DND-41 (cell line): ENCODE measurements at regions not wholly inside any gene's neighbourhood (a gene's known extent, or its start where the extent isn't known, plus 50 kb on each side); places are given as distances from the start of the nearest gene placed in this dataset.
A peak's percentile ranks its signal among the peaks of the same experiment; 100 is the strongest.
"Not testable (repeated sequence)": the region's sequence is repeated elsewhere in the genome, so short reads cannot be mapped to it uniquely, and the experiment has no call there.

ENCODE experiments used
- ATAC-seq: fragments of 200-7000 bp; cut with Tn5 transposase; 3 replicates; pipeline ENCODE4 v1.9.1; 2021; ENCODE audit warnings: low read depth; ENCODE audit not compliant: insufficient read depth
- DNase-seq: peaks from one replicate; pipeline ENCODE4 v3.0.0-alpha.2; 2020
- H2AFZ ChIP-seq: 2 replicates; pipeline ENCODE4 v1.6.0; 2012; ENCODE audit warnings: low read depth, low read length
- H3K27ac ChIP-seq: 2 replicates; pipeline ENCODE4 v1.5.1; 2012; ENCODE audit warnings: low read length, inconsistent platforms
- H3K27me3 ChIP-seq: fragments of 200-600 bp; sonication (generic); 2 replicates; pipeline ENCODE4 v1.6.0; 2012; ENCODE audit warnings: low read length, mild to moderate bottlenecking, inconsistent platforms; ENCODE audit not compliant: insufficient read depth, poor library complexity
- H3K36me3 ChIP-seq: 2 replicates; pipeline ENCODE4 v1.5.1; 2012; ENCODE audit warnings: low read length, inconsistent platforms; ENCODE audit not compliant: insufficient read depth
- H3K4me1 ChIP-seq: 2 replicates; pipeline ENCODE4 v1.5.1; 2012; ENCODE audit warnings: mild to moderate bottlenecking, low read length; ENCODE audit not compliant: insufficient read depth
- H3K4me2 ChIP-seq: 2 replicates; pipeline ENCODE4 v1.6.0; 2012; ENCODE audit warnings: mild to moderate bottlenecking, moderate library complexity, low read length, inconsistent platforms; ENCODE audit not compliant: insufficient read depth
- H3K4me3 ChIP-seq, 2 experiments: fragments of 200-600 bp in 1 of 2; shearing (Covaris generic) in 1 of 2; 2 replicates each; pipeline ENCODE4 v1.5.1; 2012 to 2016; ENCODE audit warnings: inconsistent platforms in 2 of 2, low read length in 2 of 2, mild to moderate bottlenecking in 2 of 2, low read depth in 1 of 2, moderate library complexity in 1 of 2
- H3K79me2 ChIP-seq: 2 replicates; pipeline ENCODE4 v1.6.0; 2012; ENCODE audit warnings: low read length, inconsistent platforms; ENCODE audit not compliant: insufficient read depth
- H3K9ac ChIP-seq: 2 replicates; pipeline ENCODE4 v1.6.0; 2012; ENCODE audit warnings: low read depth, mild to moderate bottlenecking, inconsistent platforms, low read length, moderate library complexity
- H3K9me3 ChIP-seq: 2 replicates; pipeline ENCODE4 v1.5.1; 2012; ENCODE audit warnings: low read length, moderate library complexity, mild to moderate bottlenecking, inconsistent platforms; ENCODE audit not compliant: insufficient read depth, severe bottlenecking
- H4K20me1 ChIP-seq: 2 replicates; pipeline ENCODE4 v1.6.0; 2012; ENCODE audit warnings: low read length; ENCODE audit not compliant: insufficient read depth
- CTCF ChIP-seq: IDR thresholded peaks from 2 replicates; pipeline ENCODE4 v1.5.1; 2012; ENCODE audit warnings: borderline replicate concordance, low read length, moderate library complexity, mild to moderate bottlenecking; ENCODE audit not compliant: poor library complexity, severe bottlenecking; ENCODE audit errors: extremely low read depth
- EZH2 ChIP-seq: IDR thresholded peaks from 3 replicates; pipeline ENCODE4 v1.6.1; 2012; ENCODE audit warnings: borderline replicate concordance, low read depth, mild to moderate bottlenecking, moderate library complexity, low read length, inconsistent platforms; ENCODE audit not compliant: severe bottlenecking

DNA sequence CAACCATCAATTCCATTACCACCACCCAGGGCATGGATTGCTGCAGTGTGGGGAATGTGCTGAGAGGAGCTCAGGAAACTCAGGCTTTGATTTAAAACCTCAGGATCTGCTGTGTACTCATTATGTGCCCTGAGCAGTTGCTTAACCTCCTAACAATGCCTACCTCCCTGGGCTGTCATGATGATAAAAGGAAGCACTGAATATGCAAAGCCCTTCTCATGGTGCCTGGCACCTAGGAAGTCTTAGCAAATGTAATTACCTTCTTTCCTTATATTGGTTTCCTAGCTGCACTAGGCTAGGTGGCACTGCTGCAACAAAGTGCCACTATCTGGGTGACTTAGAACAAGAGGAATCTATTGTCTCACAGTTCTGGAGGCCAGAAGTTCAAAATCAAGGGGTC, 62.2 kb downstream of the KCTD12 start:
- no peaks in the 10 kb centered on the region for H3K9me3 ChIP-seq
- no peaks in the 10 kb centered on the region for H4K20me1 ChIP-seq
- no peaks in the 10 kb centered on the region for H3K27me3 ChIP-seq
- H3K79me2 ChIP-seq: no peaks in the 10 kb centered on the region
- no peak overlapping the region for H3K9ac ChIP-seq
- DNase-seq (no peak), ATAC-seq (no peak)
- no peaks in the 10 kb centered on the region for H3K4me1 ChIP-seq
- TF ChIP-seq CTCF: no peak
- no peak for TF ChIP-seq EZH2
- H3K27ac ChIP-seq: no peak overlapping the region
- no peak overlapping the region for H3K4me2 ChIP-seq
- no peak overlapping the region for H2AFZ ChIP-seq
- H3K36me3 ChIP-seq: no peaks in the 10 kb centered on the region
- H3K4me3 ChIP-seq: no peak overlapping the region

DNA sequence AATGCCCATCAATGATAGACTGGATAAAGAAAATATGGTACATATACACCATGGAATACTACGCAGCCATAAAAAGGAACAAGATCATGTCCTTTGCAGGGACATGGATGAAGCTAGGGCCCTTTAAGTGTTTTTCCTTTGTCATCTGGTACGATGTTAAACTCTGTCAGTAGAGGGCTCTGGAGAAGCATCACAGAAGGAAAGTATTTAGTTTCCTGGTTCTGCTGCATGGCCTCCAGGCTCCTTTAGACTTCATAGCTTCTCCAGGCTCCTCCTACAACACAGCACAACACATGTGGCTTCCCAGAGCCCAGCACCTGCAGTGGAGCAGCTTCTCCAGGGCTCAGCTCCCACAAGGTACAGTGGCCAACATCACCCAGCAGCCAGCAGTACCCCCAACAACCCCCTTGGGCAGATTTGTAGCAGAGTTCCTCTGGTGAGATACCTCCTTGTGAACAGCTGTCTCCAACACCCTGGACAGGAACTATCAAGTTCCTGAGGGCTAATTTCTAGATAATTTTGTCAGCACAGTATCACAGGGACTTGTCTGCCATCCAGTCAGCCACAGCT, 63.4 kb downstream of the KCTD12 start:
- TF ChIP-seq CTCF (peak; percentile 17), EZH2 (no peak)
- no peak for DNase-seq

GRCh38 chr13:76821222-76821621, 65.0 kb downstream of the KCTD12 start:
- not testable (repeated sequence) for DNase-seq, H3K27ac ChIP-seq, ATAC-seq

More for the DNA sequence above, 63.4 kb downstream of the KCTD12 start:
- H3K79me2 ChIP-seq: no peaks in the 10 kb centered on the region
- no peaks in the 10 kb centered on the region for H3K36me3 ChIP-seq
- H3K27me3 ChIP-seq: peaks cover 9% of the 10 kb centered on the region
- H3K9ac ChIP-seq: no peak overlapping the region
- H3K9me3 ChIP-seq: no peaks in the 10 kb centered on the region
- no peak overlapping the region for H3K27ac ChIP-seq
- H3K4me3 ChIP-seq: no peak overlapping the region
- no peaks in the 10 kb centered on the region for H3K4me1 ChIP-seq
- no peak for ATAC-seq
- H3K4me2 ChIP-seq: no peak overlapping the region
- H2AFZ ChIP-seq: no peak overlapping the region
- H4K20me1 ChIP-seq: no peaks in the 10 kb centered on the region

GRCh38 chr13:76820759-76821158, 65.4 kb downstream of the KCTD12 start:
- DNase-seq (no peak), ATAC-seq (no peak)
- Histone ChIP-seq H3K79me2 (no peaks in the 10 kb centered on the region), H4K20me1 (no peaks in the 10 kb centered on the region), H3K9me3 (no peaks in the 10 kb centered on the region), H3K9ac (no peak overlapping the region), H3K27ac (no peak overlapping the region), H3K4me3 (no peak overlapping the region), H3K27me3 (peaks cover 19% of the 10 kb centered on the region), H2AFZ (no peak overlapping the region), H3K4me2 (no peak overlapping the region), H3K36me3 (no peaks in the 10 kb centered on the region), H3K4me1 (no peaks in the 10 kb centered on the region)
- no peak for TF ChIP-seq EZH2
- no peak for TF ChIP-seq CTCF

More at GRCh38 chr13:76821222-76821621, 65.0 kb downstream of the KCTD12 start:
- H3K9me3 ChIP-seq, H3K4me3 ChIP-seq, H4K20me1 ChIP-seq, H3K36me3 ChIP-seq, H3K79me2 ChIP-seq, H3K4me2 ChIP-seq, H3K9ac ChIP-seq, H2AFZ ChIP-seq, H3K4me1 ChIP-seq: not testable (repeated sequence)
- peaks cover 19% of the 10 kb centered on the region for H3K27me3 ChIP-seq
